Glomerular endothelial cell (primary cell): ENCODE measurements at regions not wholly inside any gene's neighbourhood (a gene's known extent, or its start where the extent isn't known, plus 50 kb on each side); places are given as distances from the start of the nearest gene placed in this dataset.

Source experiments
- DNase-seq: peaks from one replicate; pipeline ENCODE4 v3.0.0-alpha.2; 2011; ENCODE audit warnings: low read depth, low spot score; ENCODE audit errors: extremely low read depth

DNA sequence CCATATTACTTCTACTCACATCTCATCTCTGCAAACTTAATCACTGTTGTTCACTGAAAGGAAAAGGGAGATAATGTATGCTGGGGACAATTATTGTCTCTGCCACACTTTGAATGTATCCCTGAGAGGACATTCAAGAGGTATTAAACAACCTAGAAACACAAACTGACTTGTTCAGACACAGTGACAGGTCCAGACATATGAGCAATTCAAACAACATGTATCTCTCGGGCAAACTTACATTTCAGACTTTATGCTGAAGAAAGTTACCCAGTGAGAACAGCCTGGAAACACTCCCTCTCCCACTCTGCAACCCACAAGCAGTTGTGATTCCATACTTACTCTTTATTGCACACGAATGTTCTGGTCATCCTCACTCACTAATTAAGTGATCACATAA is 968.7 kb upstream of the SLC10A2 start:
- no peak for DNase-seq

DNA sequence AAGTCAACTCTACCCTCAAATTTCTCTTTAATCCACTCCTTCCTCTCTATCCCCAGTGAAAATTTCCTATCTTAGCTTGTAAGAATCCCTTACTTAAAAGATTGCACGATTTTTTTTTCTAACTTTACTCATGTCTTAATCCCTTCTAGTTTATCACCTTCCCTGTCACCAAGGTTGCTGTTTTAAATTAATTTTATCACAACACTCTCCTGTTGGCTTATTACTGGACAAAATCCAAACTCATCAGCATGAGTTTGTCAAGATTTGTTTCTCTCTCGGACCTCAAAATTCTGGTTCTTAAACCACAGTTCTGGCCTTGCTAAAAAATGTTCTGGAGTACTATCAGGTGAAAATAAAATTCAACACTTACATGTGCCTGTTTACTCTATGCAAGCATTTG is 959.1 kb upstream of the SLC10A2 start:
- DNase-seq = no peak

DNA sequence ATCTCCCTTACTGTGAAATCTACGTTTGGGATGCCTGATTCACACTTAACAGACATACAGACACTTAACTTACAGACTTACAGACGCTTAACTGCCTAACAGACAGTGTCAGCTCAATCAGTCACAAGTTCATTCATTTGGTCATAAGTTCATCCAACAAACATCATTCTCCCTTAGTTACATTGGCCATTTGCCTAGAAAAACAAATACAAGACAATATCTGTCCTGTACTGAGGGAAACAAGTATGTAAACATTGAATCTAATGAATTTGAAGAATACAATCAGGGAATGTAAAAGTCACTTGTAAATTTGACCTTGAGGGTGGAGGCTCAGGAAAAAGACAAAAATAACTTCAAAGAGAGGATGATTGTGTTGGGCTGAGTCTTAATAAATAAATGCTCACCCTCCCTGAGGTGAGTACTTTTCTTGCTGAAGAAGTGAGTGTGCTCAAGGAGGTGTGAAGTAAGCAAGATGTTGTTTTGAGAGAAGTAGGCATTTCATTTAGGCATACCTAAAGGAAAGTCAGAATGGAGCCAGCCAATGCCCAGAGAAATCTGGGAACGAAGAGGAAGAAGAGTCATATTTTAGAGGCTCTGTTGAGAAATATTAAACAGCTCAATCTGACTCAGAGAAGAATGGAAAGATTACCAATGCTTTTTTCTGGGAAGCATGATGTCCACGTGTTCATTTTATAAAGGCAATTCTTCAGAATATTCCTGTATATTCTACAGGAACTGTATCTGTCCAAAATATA is 958.4 kb upstream of the SLC10A2 start:
- no peak for DNase-seq

DNA sequence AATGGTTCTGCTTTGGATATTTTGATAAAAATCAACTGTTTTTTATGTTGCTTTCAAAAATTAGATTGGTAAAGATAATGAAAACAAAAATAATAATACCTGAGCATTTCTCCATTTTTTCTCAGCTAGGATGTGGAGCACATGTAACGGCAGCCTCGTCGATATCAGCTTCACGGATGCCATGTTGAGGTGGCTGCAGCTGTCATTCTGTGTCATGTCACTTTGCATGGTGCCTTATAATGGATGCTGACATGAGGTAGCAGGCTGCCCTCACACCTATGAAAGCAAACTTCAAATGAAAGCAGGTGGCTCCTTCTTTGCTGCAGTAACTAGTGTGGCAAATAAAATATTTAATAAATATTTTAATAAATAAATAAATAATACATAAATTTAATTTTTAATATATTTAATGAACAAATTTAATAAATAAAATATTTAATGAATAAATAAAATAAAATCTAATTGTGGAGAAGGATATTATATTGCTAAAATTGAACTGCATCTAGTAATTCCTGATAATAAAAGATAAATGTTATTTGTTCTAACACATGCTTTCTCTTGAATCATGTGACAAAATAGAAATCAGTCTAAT is 955.7 kb upstream of the SLC10A2 start:
- DNase-seq = no peak

- DNase-seq = no peak
Observed at GRCh38 chr13:104017317-104017716, 951.1 kb upstream of the SLC10A2 start.

- no peak for DNase-seq
Observed at GRCh38 chr13:104015646-104016396, 949.6 kb upstream of the SLC10A2 start.

DNA sequence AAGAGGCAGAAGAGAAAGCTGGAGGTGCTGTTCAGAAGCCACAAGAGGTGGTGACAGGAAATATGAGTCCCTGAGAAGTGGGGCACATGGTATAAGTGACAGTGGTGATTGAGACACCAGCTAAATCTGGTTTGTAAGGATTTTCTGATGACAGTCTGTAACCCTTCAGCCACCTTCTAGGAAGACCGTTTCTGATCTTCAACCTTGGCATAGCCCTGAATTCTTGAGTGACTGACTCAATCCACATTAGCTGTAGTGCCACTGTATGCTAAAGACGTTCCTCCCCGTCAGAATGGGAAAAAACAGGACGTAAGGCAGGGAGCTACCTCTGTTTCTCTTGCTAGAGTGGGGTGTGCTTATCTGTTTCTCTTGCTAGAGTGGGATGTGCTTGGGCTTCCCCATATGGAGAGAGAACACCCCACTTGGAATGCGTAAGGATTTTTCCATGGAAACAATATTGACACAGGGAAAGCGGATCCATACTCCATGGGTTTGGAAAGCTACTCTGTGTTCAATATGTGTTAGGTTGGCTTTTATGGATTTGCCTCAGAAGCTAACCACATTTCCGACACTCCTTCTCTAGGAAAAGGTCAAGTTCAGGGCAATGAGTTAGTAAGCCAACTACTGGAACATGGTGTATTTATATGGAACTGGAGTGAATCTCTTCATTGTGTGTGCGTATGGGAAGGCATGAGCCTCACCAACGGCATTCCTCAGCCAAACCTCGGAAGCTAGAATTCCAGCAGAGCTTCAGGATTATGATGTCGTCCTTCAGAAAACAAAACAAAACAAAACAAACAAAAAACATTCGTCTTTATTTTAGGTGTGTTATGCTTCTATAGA is 948.8 kb upstream of the SLC10A2 start:
- DNase-seq = peak; percentile 73

DNA sequence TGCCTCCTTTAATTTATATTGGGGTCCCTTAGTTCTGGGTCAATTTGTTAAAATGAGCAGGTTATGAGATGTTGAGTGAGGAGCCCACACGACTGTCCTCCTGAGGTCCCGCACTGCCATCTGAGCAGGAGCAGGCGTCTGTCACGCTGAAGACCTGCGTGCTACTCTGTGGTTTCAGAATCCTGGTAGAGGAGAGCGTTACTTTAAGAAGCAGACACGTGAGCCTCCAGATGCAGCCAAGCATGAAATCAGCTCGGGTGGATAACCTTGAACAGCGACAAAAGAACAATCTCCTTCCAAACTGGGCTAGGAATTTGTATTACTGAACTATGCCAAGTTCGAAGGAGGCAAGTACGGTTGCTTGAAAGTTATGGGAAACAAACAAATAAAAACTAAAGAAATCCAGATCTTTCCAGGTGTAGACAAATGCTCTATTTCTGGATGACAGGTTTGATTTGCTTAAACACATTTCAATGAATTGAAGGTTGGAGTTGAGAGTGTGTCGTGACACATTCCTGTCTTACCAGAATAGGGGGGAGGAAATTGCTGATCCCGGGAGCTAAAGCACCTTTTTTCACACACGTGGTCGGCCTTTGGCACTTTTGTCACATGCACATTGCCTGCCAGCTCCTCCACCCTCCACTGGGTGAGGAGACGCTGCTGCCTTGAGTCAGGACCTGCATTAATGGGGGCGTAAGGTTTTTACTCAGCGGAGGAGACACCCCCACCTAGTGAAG is 945.5 kb upstream of the SLC10A2 start:
- DNase-seq = no peak

- DNase-seq = peak; percentile 77
Observed at GRCh38 chr13:104008541-104009435, 942.6 kb upstream of the SLC10A2 start.

- no peak for DNase-seq
Observed at GRCh38 chr13:104008075-104008474, 941.9 kb upstream of the SLC10A2 start.

DNA sequence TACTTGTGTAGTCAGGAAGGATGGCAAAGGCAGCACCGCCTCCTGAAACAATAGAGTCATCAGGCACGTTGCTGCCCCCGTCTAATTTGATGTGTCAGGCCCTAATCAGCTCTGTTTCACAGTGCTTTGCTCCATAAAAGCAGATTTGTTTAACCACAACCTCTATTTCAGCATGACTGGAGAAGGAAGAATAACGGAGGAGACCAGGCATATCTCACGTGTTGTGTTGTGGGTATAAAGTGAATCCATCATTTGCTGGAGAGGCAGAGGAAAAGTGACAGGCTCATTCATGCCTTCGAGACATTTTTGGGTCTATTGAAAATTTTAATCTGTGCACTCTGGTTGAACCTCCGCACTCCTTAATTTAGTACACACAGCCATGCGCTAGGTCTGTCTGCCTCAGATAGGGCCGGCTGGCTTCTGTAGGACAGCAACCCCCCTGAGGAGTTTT is 940.4 kb upstream of the SLC10A2 start:
- no peak for DNase-seq

GRCh38 chr13:104004572-104004971 is 938.4 kb upstream of the SLC10A2 start:
- no peak for DNase-seq

DNA sequence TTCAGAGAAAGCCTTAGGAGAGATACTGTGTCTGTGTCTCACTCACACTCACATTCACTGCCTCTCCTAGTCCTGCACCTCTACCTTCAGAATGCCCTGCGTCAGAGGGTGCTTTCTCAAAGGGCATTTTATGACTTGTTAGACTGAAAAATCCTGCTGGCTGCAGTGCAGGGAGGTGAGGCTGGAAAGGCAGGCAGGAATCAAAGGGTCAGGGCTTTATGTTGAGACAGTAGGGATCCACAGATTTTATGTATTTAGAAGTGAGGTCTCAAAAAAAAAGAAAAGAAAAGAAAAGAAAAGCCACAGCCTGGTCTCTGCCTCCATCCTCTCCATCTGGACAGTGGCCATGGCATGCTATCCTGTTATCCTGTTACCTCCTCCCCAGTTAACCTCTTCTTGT is 936.0 kb upstream of the SLC10A2 start:
- no peak for DNase-seq

DNA sequence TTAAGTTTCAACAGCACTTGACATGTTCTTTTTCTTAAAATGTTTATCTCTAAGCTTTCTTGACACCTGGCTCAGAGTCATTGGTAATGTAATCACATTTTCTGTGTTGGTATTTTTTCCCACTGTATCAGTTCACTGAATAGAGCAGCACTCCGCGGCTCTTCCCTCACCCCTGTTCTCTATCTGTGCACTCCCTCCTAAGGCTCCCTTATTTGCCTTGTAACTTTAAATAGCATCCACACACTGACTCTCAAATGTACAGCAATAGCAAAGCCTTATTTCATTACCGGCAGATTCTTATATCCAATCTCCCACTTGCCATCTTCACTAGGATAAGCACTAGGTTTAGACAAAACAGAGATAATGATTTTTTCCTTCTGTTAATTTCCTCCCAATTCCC is 935.5 kb upstream of the SLC10A2 start:
- DNase-seq = no peak

- DNase-seq = no peak
Observed at GRCh38 chr13:103996733-103997132, 930.5 kb upstream of the SLC10A2 start.

GRCh38 chr13:103983948-103984347 is 917.7 kb upstream of the SLC10A2 start:
- no peak for DNase-seq

DNA sequence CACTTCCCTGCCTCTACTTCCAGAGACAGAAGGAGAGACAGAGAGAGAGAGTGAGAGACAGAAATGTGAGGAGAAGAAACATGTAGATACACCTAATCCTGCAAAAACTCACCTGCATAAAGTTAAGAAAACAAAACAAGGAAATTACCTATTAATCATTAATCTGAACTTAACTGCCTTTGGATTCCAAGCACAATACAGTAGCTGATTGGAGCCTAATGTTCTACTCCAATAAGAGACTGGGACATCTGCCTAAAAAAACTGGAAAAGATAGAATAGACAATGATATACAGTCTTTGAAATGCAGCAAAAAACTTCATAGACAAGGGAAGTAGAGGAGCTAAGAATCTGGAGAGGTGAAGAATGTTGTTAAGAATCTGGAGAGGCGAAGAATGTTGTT is 910.2 kb upstream of the SLC10A2 start:
- DNase-seq = no peak

DNA sequence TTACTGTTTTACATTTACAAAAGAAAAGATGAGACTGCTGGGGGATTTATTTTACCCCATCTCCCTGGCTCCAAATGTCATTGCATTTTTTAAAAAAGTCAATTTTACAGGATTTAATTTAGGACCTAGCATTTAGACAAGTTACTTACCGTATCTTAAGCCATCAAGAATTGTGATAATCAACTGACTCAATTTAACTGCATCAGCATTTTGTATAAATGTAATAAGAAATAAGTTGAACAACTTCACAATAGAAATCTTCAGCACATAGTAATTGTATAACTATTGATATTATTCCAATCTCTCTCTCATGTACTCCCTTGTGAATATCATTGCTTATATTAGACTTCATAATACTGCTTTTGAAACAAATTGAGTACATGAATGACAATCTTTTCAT is 907.5 kb upstream of the SLC10A2 start:
- DNase-seq = no peak

DNA sequence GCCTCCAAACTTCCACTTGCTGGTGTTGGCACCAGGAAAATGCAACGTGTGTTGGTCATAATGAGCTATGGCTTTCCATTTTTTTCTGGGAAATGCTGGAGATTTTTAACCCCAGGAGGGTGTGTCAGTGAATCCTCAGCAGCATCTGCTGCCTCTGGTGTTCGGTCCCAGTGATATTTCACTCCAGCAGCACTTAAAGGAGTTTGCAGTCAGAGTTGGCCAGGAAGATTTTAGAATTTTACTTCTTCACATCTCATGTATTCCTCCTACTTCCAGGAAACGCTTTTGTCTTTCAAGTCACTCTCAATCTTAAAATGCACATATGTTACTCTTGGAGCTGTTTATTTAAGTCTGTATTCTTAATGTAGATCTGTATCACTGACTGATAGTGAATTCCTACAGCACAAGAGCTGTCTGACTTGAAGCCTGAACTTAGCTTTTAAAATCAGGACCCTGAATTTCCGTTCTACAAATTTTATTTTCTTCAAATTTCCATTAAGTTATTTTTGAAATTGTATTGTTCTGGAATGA is 903.4 kb upstream of the SLC10A2 start:
- no peak for DNase-seq
